RWPE2 (cell line): ENCODE measurements at regions not wholly inside any gene's neighbourhood (a gene's known extent, or its start where the extent isn't known, plus 50 kb on each side); places are given as distances from the start of the nearest gene placed in this dataset.
"Not testable (repeated sequence)": the region's sequence is repeated elsewhere in the genome, so short reads cannot be mapped to it uniquely, and the experiment has no call there.

Experiments used
- ATAC-seq: fragments of 200-7000 bp; cut with Tn5 transposase; 3 replicates; pipeline ENCODE4 v1.9.1; 2021; ENCODE audit warnings: low read depth
- DNase-seq: peaks from one replicate; pipeline ENCODE4 v3.0.0-alpha.2; 2020; ENCODE audit warnings: low spot score
- H3K27ac ChIP-seq: fragments of 450-650 bp; 2 replicates; pipeline ENCODE4 v1.5.1; 2017; ENCODE audit warnings: mild to moderate bottlenecking; ENCODE audit not compliant: poor library complexity, severe bottlenecking
- H3K27me3 ChIP-seq: fragments of 250-450 bp; sonication (Bioruptor Pico); 2 replicates; pipeline ENCODE4 v1.5.1; 2021; ENCODE audit warnings: mild to moderate bottlenecking, moderate library complexity; ENCODE audit not compliant: insufficient read depth, poor library complexity, severe bottlenecking
- H3K36me3 ChIP-seq: fragments of 250-450 bp; sonication (Bioruptor Pico); 2 replicates; pipeline ENCODE4 v1.5.1; 2020; ENCODE audit warnings: low read depth, mild to moderate bottlenecking, moderate library complexity
- H3K4me1 ChIP-seq: fragments of 250-450 bp; sonication (Bioruptor Pico); 2 replicates; pipeline ENCODE4 v1.5.1; 2021; ENCODE audit warnings: mild to moderate bottlenecking, moderate library complexity; ENCODE audit not compliant: insufficient read depth, poor library complexity, severe bottlenecking
- H3K4me3 ChIP-seq: fragments of 250-450 bp; sonication (Bioruptor Pico); 2 replicates; pipeline ENCODE4 v1.5.1; 2021; ENCODE audit warnings: mild to moderate bottlenecking, moderate library complexity; ENCODE audit not compliant: severe bottlenecking
- H3K9me3 ChIP-seq: fragments of 250-450 bp; sonication (Bioruptor Pico); 2 replicates; pipeline ENCODE4 v1.5.1; 2021; ENCODE audit warnings: mild to moderate bottlenecking, moderate library complexity; ENCODE audit not compliant: severe bottlenecking
- CTCF ChIP-seq: fragments of 450-650 bp; IDR thresholded peaks from one replicate; pipeline ENCODE4 v1.5.1; 2017; ENCODE audit warnings: mild to moderate bottlenecking, moderate library complexity; ENCODE audit not compliant: poor library complexity, severe bottlenecking

- no peaks in the 10 kb centered on the region for H3K27me3 ChIP-seq
- no peak overlapping the region for H3K4me3 ChIP-seq
- H3K9me3 ChIP-seq = no peaks in the 10 kb centered on the region
- H3K4me1 ChIP-seq = no peaks in the 10 kb centered on the region
- no peak overlapping the region for H3K27ac ChIP-seq
- peak; percentile 30 for DNase-seq
- H3K36me3 ChIP-seq = no peaks in the 10 kb centered on the region
- no peak for TF ChIP-seq CTCF
- ATAC-seq = no peak
Observed at GRCh38 chr22:44571566-44572413, 73.8 kb upstream of the RTL6 start.

- no peaks in the 10 kb centered on the region for H3K36me3 ChIP-seq
- no peak for TF ChIP-seq CTCF
- no peaks in the 10 kb centered on the region for H3K9me3 ChIP-seq
- no peaks in the 10 kb centered on the region for H3K27me3 ChIP-seq
- no peaks in the 10 kb centered on the region for H3K4me1 ChIP-seq
- peak; percentile 34 for DNase-seq
- no peak for ATAC-seq
- H3K4me3 ChIP-seq = no peak overlapping the region
- no peak overlapping the region for H3K27ac ChIP-seq
Observed at GRCh38 chr22:44570476-44571445, 72.7 kb upstream of the RTL6 start.

- no peak overlapping the region for H3K27ac ChIP-seq
- ATAC-seq (no peak), DNase-seq (peak; percentile 25)
- TF ChIP-seq CTCF = no peak
- no peaks in the 10 kb centered on the region for H3K27me3 ChIP-seq
- H3K4me1 ChIP-seq = no peaks in the 10 kb centered on the region
- H3K4me3 ChIP-seq = no peak overlapping the region
- no peaks in the 10 kb centered on the region for H3K9me3 ChIP-seq
- no peaks in the 10 kb centered on the region for H3K36me3 ChIP-seq
Observed at GRCh38 chr22:44569561-44569991, 71.5 kb upstream of the RTL6 start.

- no peaks in the 10 kb centered on the region for H3K4me1 ChIP-seq
- no peak overlapping the region for H3K4me3 ChIP-seq
- no peaks in the 10 kb centered on the region for H3K27me3 ChIP-seq
- DNase-seq = peak; percentile 31
- ATAC-seq = no peak
- peak; percentile 28 for TF ChIP-seq CTCF
- H3K9me3 ChIP-seq = peaks cover 4% of the 10 kb centered on the region
- H3K27ac ChIP-seq = no peak overlapping the region
- no peaks in the 10 kb centered on the region for H3K36me3 ChIP-seq
Observed at GRCh38 chr22:44567846-44568493, 69.9 kb upstream of the RTL6 start.

- H3K4me3 ChIP-seq, H3K4me1 ChIP-seq, H3K27ac ChIP-seq, H3K36me3 ChIP-seq, H3K9me3 ChIP-seq, H3K27me3 ChIP-seq: not testable (repeated sequence)
- peak; percentile 45 for DNase-seq
- ATAC-seq = 0 out of 3 replicates have a peak, but pooled peaks have one; percentile 21
Observed at GRCh38 chr22:44567378-44567841, 69.4 kb upstream of the RTL6 start.
